H1 (cell line): ENCODE measurements at regions not wholly inside any gene's neighbourhood (a gene's known extent, or its start where the extent isn't known, plus 50 kb on each side); places are given as distances from the start of the nearest gene placed in this dataset.
"Not testable (repeated sequence)": the region's sequence is repeated elsewhere in the genome, so short reads cannot be mapped to it uniquely, and the experiment has no call there.

Source experiments
- CTCF ChIA-PET: fragments of 300-600 bp; sonication (Branson Sonifier 250); formaldehyde crosslinking; loops from one replicate; lab custom pipeline; 2021; ENCODE audit not compliant: partially characterized antibody; lab: Charles Lee
- POLR2A ChIA-PET: fragments of 300-600 bp; sonication (Branson Sonifier 250); formaldehyde crosslinking; loops from one replicate; lab custom pipeline; 2021; ENCODE audit warnings: inconsistent platforms; ENCODE audit not compliant: partially characterized antibody; lab: Charles Lee
- DNase-seq, 2 experiments: peaks; one replicate each; pipeline versions ENCODE4 v3.0.0 to v3.0.0-alpha.2; 2010 to 2022; ENCODE audit warnings: low spot score in 2 of 2, low read depth in 1 of 2, mixed read lengths in 1 of 2
- FAIRE-seq: peaks from 2 replicates; lab custom pipeline; 2011; peaks lifted over from hg19 to GRCh38; lab: Jason Lieb, UNC
- H2AFZ ChIP-seq: 2 replicates; pipeline ENCODE4 v1.8.1; 2012; ENCODE audit warnings: low read length, inconsistent platforms
- H2AK5ac ChIP-seq: 2 replicates; pipeline ENCODE4 v1.6.1; 2013; ENCODE audit warnings: low read depth, low read length
- H2BK120ac ChIP-seq: replicated peaks from 2 replicates; pipeline ENCODE3; 2013; ENCODE audit warnings: low read depth, low read length, inconsistent platforms
- H2BK12ac ChIP-seq: 2 replicates; pipeline ENCODE4 v1.6.1; 2013; ENCODE audit warnings: low read depth, low read length
- H2BK15ac ChIP-seq: 2 replicates; pipeline ENCODE4 v1.6.1; 2013; ENCODE audit warnings: low read length
- H2BK20ac ChIP-seq: 2 replicates; pipeline ENCODE4 v1.6.1; 2013; ENCODE audit warnings: low read length
- H2BK5ac ChIP-seq: 2 replicates; pipeline ENCODE4 v1.6.1; 2013; ENCODE audit warnings: low read depth, low read length
- H3K14ac ChIP-seq: 2 replicates; pipeline ENCODE4 v1.6.1; 2013; ENCODE audit warnings: inconsistent platforms; ENCODE audit not compliant: insufficient read length
- H3K18ac ChIP-seq: 2 replicates; pipeline ENCODE4 v1.6.1; 2013; ENCODE audit warnings: low read length; ENCODE audit errors: extremely low read depth
- H3K23ac ChIP-seq: 2 replicates; pipeline ENCODE4 v1.6.1; 2013; ENCODE audit warnings: inconsistent platforms; ENCODE audit not compliant: insufficient read length
- H3K23me2 ChIP-seq: 2 replicates; pipeline ENCODE4 v1.6.1; 2013; ENCODE audit warnings: low read depth, low read length
- H3K27ac ChIP-seq: 2 replicates; pipeline ENCODE4 v1.6.1; 2011; ENCODE audit warnings: low read depth, low read length, inconsistent platforms
- H3K27me3 ChIP-seq, 4 experiments: replicated peaks in 1 of 4; 1 replicate in 1 of 4; 2 replicates in 3 of 4; pipeline versions ENCODE4 v1.6.1 to v1.8.1; 2011 to 2013; ENCODE audit warnings: low read length in 3 of 4, mild to moderate bottlenecking in 3 of 4, inconsistent platforms in 2 of 4, mixed read lengths in 2 of 4, moderate library complexity in 1 of 4; ENCODE audit not compliant: control insufficient read depth in 3 of 4, insufficient read depth in 3 of 4; ENCODE audit errors: extremely low read depth in 1 of 4
- H3K36me3 ChIP-seq, 4 experiments: 2 replicates each; pipeline versions ENCODE4 v1.6.1 to v1.8.1; 2011 to 2013; ENCODE audit warnings: mild to moderate bottlenecking in 4 of 4, low read length in 3 of 4, moderate library complexity in 2 of 4, control low read depth in 1 of 4, inconsistent platforms in 1 of 4; ENCODE audit not compliant: insufficient read depth in 4 of 4, control insufficient read depth in 2 of 4
- H3K4ac ChIP-seq: replicated peaks from 2 replicates; pipeline ENCODE3; 2013; ENCODE audit warnings: low read length, low read depth, mixed read lengths, inconsistent platforms; ENCODE audit not compliant: insufficient read length
- H3K4me1 ChIP-seq, 4 experiments: replicated peaks in 1 of 4; 1 replicate in 1 of 4; 2 replicates in 3 of 4; pipeline versions ENCODE4 v1.6.1 to v1.8.1; 2011 to 2013; ENCODE audit warnings: low read length in 3 of 4, inconsistent platforms in 2 of 4, mixed read lengths in 1 of 4; ENCODE audit not compliant: insufficient read depth in 4 of 4, control insufficient read depth in 3 of 4
- H3K4me2 ChIP-seq, 2 experiments: 2 replicates each; pipeline versions ENCODE4 v1.6.1 to v1.8.1; 2011 to 2013; ENCODE audit warnings: low read depth in 2 of 2, low read length in 2 of 2, control low read depth in 1 of 2, inconsistent platforms in 1 of 2, mild to moderate bottlenecking in 1 of 2; ENCODE audit not compliant: insufficient read depth in 1 of 2
- H3K4me3 ChIP-seq, 4 experiments: fragments of 200-600, 300-600 bp in 1 of 4; sonication (generic), shearing (Covaris generic), sonication (Bioruptor Twin) in 1 of 4; 2 replicates each; pipeline versions ENCODE4 v1.5.1 to v1.8.1; 2011 to 2016; ENCODE audit warnings: low read length in 4 of 4, low read depth in 3 of 4, control low read depth in 2 of 4, inconsistent platforms in 2 of 4, mild to moderate bottlenecking in 2 of 4, mixed read lengths in 1 of 4, moderate library complexity in 1 of 4; ENCODE audit not compliant: insufficient read depth in 2 of 4; ENCODE audit errors: extremely low read depth in 1 of 4
- H3K56ac ChIP-seq: replicated peaks from 2 replicates; pipeline ENCODE3; 2013; ENCODE audit warnings: low read depth, mild to moderate bottlenecking, mixed read lengths, low read length, inconsistent platforms; ENCODE audit not compliant: insufficient read length
- H3K79me1 ChIP-seq: 2 replicates; pipeline ENCODE4 v1.6.1; 2013; ENCODE audit warnings: low read depth, low read length, control low read depth
- H3K79me2 ChIP-seq, 2 experiments: 2 replicates each; pipeline versions ENCODE4 v1.6.1 to v1.8.1; 2012 to 2013; ENCODE audit warnings: low read length in 2 of 2, mild to moderate bottlenecking in 2 of 2, inconsistent platforms in 1 of 2; ENCODE audit not compliant: insufficient read depth in 2 of 2, control insufficient read depth in 1 of 2
- H3K9ac ChIP-seq, 4 experiments: replicated peaks in 1 of 4; 1 replicate in 1 of 4; 2 replicates in 3 of 4; pipeline versions ENCODE4 v1.6.1 to v1.8.1; 2011 to 2013; ENCODE audit warnings: low read depth in 3 of 4, low read length in 3 of 4, control low read depth in 2 of 4, mild to moderate bottlenecking in 2 of 4, moderate library complexity in 2 of 4, inconsistent platforms in 1 of 4; ENCODE audit errors: extremely low read depth in 1 of 4
- H3K9me3 ChIP-seq, 2 experiments: 2 replicates each; pipeline versions ENCODE4 v1.6.1 to v1.8.1; 2012 to 2013; ENCODE audit warnings: mild to moderate bottlenecking in 2 of 2, moderate library complexity in 2 of 2, control low read depth in 1 of 2, inconsistent platforms in 1 of 2, low read depth in 1 of 2, low read length in 1 of 2, mixed read lengths in 1 of 2; ENCODE audit not compliant: insufficient read depth in 2 of 2
- H4K20me1 ChIP-seq, 2 experiments: replicated peaks in 1 of 2; 2 replicates each; pipeline versions ENCODE3 to v1.8.1; 2011 to 2013; ENCODE audit warnings: inconsistent platforms in 2 of 2, low read length in 2 of 2, mild to moderate bottlenecking in 1 of 2; ENCODE audit not compliant: insufficient read depth in 2 of 2, control insufficient read depth in 1 of 2
- H4K5ac ChIP-seq: 2 replicates; pipeline ENCODE4 v1.6.1; 2013; ENCODE audit warnings: low read length, low read depth, mixed read lengths, inconsistent platforms; ENCODE audit not compliant: insufficient read length
- H4K8ac ChIP-seq: 2 replicates; pipeline ENCODE4 v1.8.0; 2013; ENCODE audit warnings: mild to moderate bottlenecking, moderate library complexity, low read length, inconsistent platforms; ENCODE audit not compliant: insufficient read depth; ENCODE audit errors: extremely low read depth
- H4K91ac ChIP-seq: replicated peaks from 2 replicates; pipeline ENCODE3; 2013; ENCODE audit warnings: low read length, mixed read lengths, inconsistent platforms; ENCODE audit not compliant: insufficient read length
- WGBS, 2 experiments: shearing (Covaris generic) in 1 of 2; methylation state at CpG; one replicate each; pipeline versions ENCODE4 v1.1.6 to v1.1.7; 2013 to 2015; ENCODE audit warnings: low lambda C conversion rate in 2 of 2, mixed read lengths in 2 of 2, inconsistent platforms in 1 of 2, low coverage in 1 of 2, missing lambda C conversion rate in 1 of 2; ENCODE audit not compliant: insufficient replicate concordance in 2 of 2, insufficient coverage in 1 of 2, insufficient read length in 1 of 2; ENCODE audit errors: extremely low coverage in 1 of 2, missing lambda C conversion rate in 1 of 2; 5-methylcytosine and 5-hydroxymethylcytosine counted together

DNA sequence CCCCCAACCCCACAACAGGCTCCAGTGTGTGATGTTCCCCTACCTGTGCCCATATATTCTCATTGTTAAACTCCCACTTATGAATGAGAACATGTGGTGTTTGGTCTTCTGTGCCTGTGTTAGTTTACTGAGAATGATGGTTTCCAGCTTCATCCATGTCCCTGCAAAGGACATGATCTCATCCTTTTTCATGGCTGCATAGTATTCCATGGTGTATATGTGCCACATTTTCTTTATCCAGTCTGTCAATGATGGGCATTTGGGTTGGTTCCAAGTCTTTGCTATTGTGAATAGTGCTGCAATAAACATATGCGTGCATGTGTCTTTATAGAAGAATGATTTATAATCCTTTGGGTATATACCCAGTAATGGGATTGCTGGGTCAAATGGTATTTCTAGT lies 233.0 kb downstream of the FZD1 start:
- H2BK120ac ChIP-seq, H2AK5ac ChIP-seq, H4K20me1 ChIP-seq, H3K18ac ChIP-seq, H2AFZ ChIP-seq, H3K56ac ChIP-seq, H3K4me1 ChIP-seq, H4K5ac ChIP-seq, H3K4ac ChIP-seq, H3K9ac ChIP-seq, H3K27ac ChIP-seq, H3K9me3 ChIP-seq, DNase-seq, POLR2A ChIA-PET, H3K23me2 ChIP-seq, H3K14ac ChIP-seq, H2BK5ac ChIP-seq, H3K79me1 ChIP-seq, H4K91ac ChIP-seq, H4K8ac ChIP-seq, H3K4me3 ChIP-seq, H3K4me2 ChIP-seq, H3K79me2 ChIP-seq, H3K23ac ChIP-seq, H2BK15ac ChIP-seq, H2BK20ac ChIP-seq, H3K36me3 ChIP-seq, H2BK12ac ChIP-seq, FAIRE-seq, H3K27me3 ChIP-seq: not testable (repeated sequence)
- CTCF ChIA-PET: interaction anchor here (1.5 kb wide), 1 partner anchor 210 kb away, joined by 4 read pairs; no protein-coding TSS in a partner anchor
- 100% methylated on average over 1 of the region's 1 CpG; no CpG with 5 or more reads in 1 of the 2 experiments for WGBS, 2 experiments
